Heart left ventricle (tissue), 16 donors: ENCODE measurements at regions not wholly inside any gene's neighbourhood (a gene's known extent, or its start where the extent isn't known, plus 50 kb on each side); places are given as distances from the start of the nearest gene placed in this dataset.

ENCODE experiments used
- ATAC-seq, 4 donors: fragments of 200-7000 bp; cut with Tn5 transposase; one replicate each; pipeline ENCODE4 v1.9.1; 2020 to 2022; ENCODE audit warnings: moderate library complexity in 4 of 4, mild to moderate bottlenecking in 3 of 4, moderate number of reproducible peaks in 1 of 4
- DNase-seq, 5 donors: peaks; one replicate each; pipeline ENCODE4 v3.0.0-alpha.2; 2020
- H3K27ac ChIP-seq, 12 donors: fragments of 200-600 bp; sonication (generic) in 4 of 12; one replicate each; pipeline versions ENCODE4 v1.5.0 to v1.8.0; 2016 to 2022; ENCODE audit warnings: mild to moderate bottlenecking in 2 of 12
- H3K27me3 ChIP-seq, 9 donors: fragments of 200-600 bp; sonication (generic) in 2 of 9; one replicate each; pipeline versions ENCODE4 v1.5.1 to v1.8.0; 2016 to 2022; ENCODE audit warnings: mild to moderate bottlenecking in 3 of 9
- H3K36me3 ChIP-seq, 9 donors: fragments of 200-600 bp; sonication (generic) in 2 of 9; one replicate each; pipeline versions ENCODE4 v1.5.0 to v1.8.0; 2018 to 2022; ENCODE audit warnings: mild to moderate bottlenecking in 2 of 9
- H3K4me1 ChIP-seq, 12 donors: fragments of 200-600 bp; sonication (generic) in 4 of 12; one replicate each; pipeline versions ENCODE4 v1.5.0 to v1.8.0; 2016 to 2022; ENCODE audit warnings: mild to moderate bottlenecking in 3 of 12
- H3K4me3 ChIP-seq, 12 donors: fragments of 200-600 bp; sonication (generic) in 4 of 12; one replicate each; pipeline versions ENCODE4 v1.5.0 to v1.8.0; 2017 to 2022; ENCODE audit warnings: mild to moderate bottlenecking in 9 of 12, moderate library complexity in 4 of 12
- H3K9me3 ChIP-seq, 12 donors: fragments of 200-600 bp; sonication (generic) in 4 of 12; one replicate each; pipeline versions ENCODE4 v1.5.0 to v1.8.0; 2016 to 2022; ENCODE audit warnings: mild to moderate bottlenecking in 1 of 12
- CTCF ChIP-seq, 12 donors: fragments of 200-600 bp; sonication (generic) in 4 of 12; IDR thresholded peaks; one replicate each; pipeline versions ENCODE4 v1.5.0 to v1.8.0; 2018 to 2022; ENCODE audit warnings: antibody characterized with exemption in 12 of 12, mild to moderate bottlenecking in 5 of 12
- POLR2A ChIP-seq, 2 donors: fragments of 450-650 bp; IDR thresholded peaks; one replicate each; pipeline ENCODE4 v1.6.1; 2017; ENCODE audit warnings: antibody characterized with exemption in 2 of 2, mild to moderate bottlenecking in 2 of 2, moderate library complexity in 2 of 2
- WGBS, 4 donors: extraction: QIAGEN DNeasy Blood & Tissue Kit in 2 of 4; methylation state at CpG; one replicate each; pipeline versions ENCODE4 v1.1.5 to v1.1.7; 2013 to 2018; 5-methylcytosine and 5-hydroxymethylcytosine counted together
- intact Hi-C, 10 donors: fragments of 100-400 bp; cut with DNase I; formaldehyde crosslinking; loops; one replicate each; pipeline versions ENCODE4 v1.11.1 to v1.14.2; 2022
- donor health status: ischemic (EF 13 %, LVEDD 7.1; RV severe dilation, severe dysfunction).
- donor health status: healthy with polysubstance abuse.
- donor health status: DM: no; HTN: yes; CAD: no.
- donor health status: DM: no; HTN: no; CAD: no.
- donor health status: ischemic (EF 25% LVEDD 6.9; RV normal size, moderate dysfunction).
- donor health status: ischemic (EF 25% LVEDD 5.7; RV mildly dilated, moderate dysfunction).
- donor health status: healthy.
- donor health status: DM: yes; HTN: yes; CAD: no.
- donor health status: ischemic (EF 35%, LVEDD 5.7; RV mildly dilated, moderate dysfunction).
- donor health status: nonischemic (EF 11% LVEDD 7.7; RV severe dilation, severe dysfunction).
- donor health status: DM: yes; HTN: yes; CAD: no.
- donor health status: PGD.
- donor health status: ischemic (EF 29% LVEDD 5.4; RV normal size, mild dysfunction).
- donor health status: nonischemic (EF 23%, LVEDD 6.1; RV moderate dilation, normal function).

GRCh38 chr4:125518281-125518680 lies 203.5 kb downstream of the FAT4 start:
- Histone ChIP-seq H3K9me3 (peaks cover 0 to 14% (median 2%) of the 10 kb centered on the region in 12 donors), H3K4me3 (no peak overlapping the region), H3K27me3 (no peaks in the 10 kb centered on the region), H3K36me3 (no peaks in the 10 kb centered on the region), H3K4me1 (peaks cover 0 to 24% (median 1%) of the 10 kb centered on the region in 12 donors), H3K27ac (no peak overlapping the region)
- 83 to 93% (median 89%) methylated on average over 1 of the region's 1 CpG for WGBS, 4 donors
- no peak for TF ChIP-seq POLR2A (IDR thresholded peaks at IDR 0.05)
- TF ChIP-seq CTCF (IDR thresholded peaks at IDR 0.05) = no peak
- DNase-seq (no peak), ATAC-seq (no peak)
- intact Hi-C loops = loop anchor here in 1 of 10 donors (10.0 kb wide), 1 partner anchor 217 kb away; no protein-coding TSS in a partner anchor

- TF ChIP-seq CTCF (IDR thresholded peaks at IDR 0.05) (no peak), POLR2A (IDR thresholded peaks at IDR 0.05) (no peak)
- H3K4me1 ChIP-seq = peaks cover 0 to 24% (median 1%) of the 10 kb centered on the region in 12 donors
- peak overlapping the region in 4 of 12 donors; percentile 25 to 45 (median 40) for H3K27ac ChIP-seq
- no peaks in the 10 kb centered on the region for H3K27me3 ChIP-seq
- H3K9me3 ChIP-seq = peaks cover 0 to 11% (median 2%) of the 10 kb centered on the region in 12 donors
- intact Hi-C loops = loop anchor here in 1 of 10 donors (10.0 kb wide), 1 partner anchor 215 kb away; no protein-coding TSS in a partner anchor
- no peak overlapping the region for H3K4me3 ChIP-seq
- ATAC-seq (no peak), DNase-seq (no peak)
- WGBS, 4 donors = 70 to 79% (median 72%) methylated on average over 6 of the region's 6 CpGs
- H3K36me3 ChIP-seq = no peaks in the 10 kb centered on the region
Measured at GRCh38 chr4:125519371-125520146, 204.8 kb downstream of the FAT4 start.

- TF ChIP-seq CTCF (IDR thresholded peaks at IDR 0.05) (no peak), POLR2A (IDR thresholded peaks at IDR 0.05) (no peak)
- 46 to 54% (median 48%) methylated on average over 5 of the region's 5 CpGs for whole genome bisulfite sequencing, 4 donors
- intact Hi-C loops = no loop called here
- Histone ChIP-seq H3K36me3 (no peaks in the 10 kb centered on the region), H3K27me3 (no peaks in the 10 kb centered on the region), H3K9me3 (peaks cover 0 to 5% (median 0%) of the 10 kb centered on the region in 12 donors), H3K27ac (peak overlapping the region in 4 of 12 donors; percentile 25 to 45 (median 40)), H3K4me1 (peaks cover 0 to 24% (median 1%) of the 10 kb centered on the region in 12 donors), H3K4me3 (no peak overlapping the region)
- no peak for DNase-seq
- peak in 2 of 4 donors; percentile 41 to 62 for ATAC-seq
Measured at GRCh38 chr4:125520258-125520990, 205.7 kb downstream of the FAT4 start.

GRCh38 chr4:125522588-125522987 lies 207.8 kb downstream of the FAT4 start:
- Histone ChIP-seq H3K27me3 (no peaks in the 10 kb centered on the region), H3K27ac (no peak overlapping the region), H3K4me1 (peaks cover 0 to 24% (median 1%) of the 10 kb centered on the region in 12 donors), H3K4me3 (no peak overlapping the region), H3K36me3 (no peaks in the 10 kb centered on the region), H3K9me3 (no peaks in the 10 kb centered on the region)
- intact Hi-C loops = no loop called here
- WGBS, 4 donors = 92 to 95% (median 95%) methylated on average over 9 of the region's 9 CpGs
- DNase-seq (no peak), ATAC-seq (no peak)
- TF ChIP-seq CTCF (IDR thresholded peaks at IDR 0.05) (no peak), POLR2A (IDR thresholded peaks at IDR 0.05) (no peak)
